ENCODE measurements at regions not wholly inside any gene's neighbourhood (a gene's known extent, or its start where the extent isn't known, plus 50 kb on each side); places are given as distances from the start of the nearest gene placed in this dataset.

DNA sequence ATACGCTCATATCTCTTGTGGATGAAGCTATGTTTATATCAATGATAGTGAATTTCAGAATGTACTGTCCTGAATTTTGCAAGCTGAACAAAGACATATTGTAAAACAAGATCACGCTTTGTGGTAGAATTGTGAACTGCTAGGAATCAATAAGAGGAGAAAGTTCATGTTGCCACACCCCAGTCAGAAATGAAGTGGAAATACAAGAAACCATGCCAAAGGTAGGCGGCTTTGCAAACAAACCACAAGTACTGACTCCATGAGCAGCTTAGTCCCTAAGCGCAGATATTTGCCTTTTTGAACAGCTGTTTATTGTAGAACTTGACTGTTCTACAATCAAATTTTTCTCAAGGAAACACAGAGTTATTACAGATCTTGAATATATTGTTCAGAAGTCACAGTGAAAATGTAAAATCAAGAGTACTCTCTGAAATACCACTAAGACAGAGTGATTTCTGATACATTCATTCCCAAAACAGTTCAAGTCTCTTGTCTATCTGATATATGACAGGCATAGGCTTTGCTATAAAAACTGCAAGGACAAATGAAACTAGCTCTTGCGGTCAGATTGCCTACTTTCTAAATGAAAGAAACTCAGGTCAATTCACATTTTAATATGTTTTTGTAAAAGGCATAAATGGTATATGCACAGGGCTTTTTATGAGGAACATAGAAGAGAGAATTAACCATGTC lies 120.9 kb upstream of the CDH19 start:
- ChIA-PET CTCF (no interaction called here), POLR2A (no interaction called here), RAD21 (ENCODE audit: low non-redundant PET in 1 of 2, low total read pairs in 2 of 2, uncharacterized antibody in 2 of 2, unreplicated experiment in 2 of 2) (no interaction called here)
- Histone ChIP-seq H3K9ac (ENCODE audit: low read length) (no peak overlapping the region), H3K4me3 (replicated peaks in 1 of 2; ENCODE audit: low read depth in 1 of 2, low read length in 2 of 2) (no peak overlapping the region), H3K4me1 (ENCODE audit: control insufficient read depth in 1 of 2, insufficient read depth in 2 of 2, low read length in 2 of 2) (no peaks in the 10 kb centered on the region), H3K27ac (ENCODE audit: low read depth, low read length) (no peak overlapping the region), H3K27me3 (ENCODE audit: insufficient read depth, low read length) (no peaks in the 10 kb centered on the region), H3K4me2 (ENCODE audit: low read length) (no peak overlapping the region), H2AFZ (ENCODE audit: low read depth, low read length, poor library complexity, severe bottlenecking) (no peak overlapping the region), H3K9me3 (ENCODE audit: control insufficient read depth in 1 of 2, insufficient read depth in 1 of 2, low read depth in 1 of 2, low read length in 2 of 2) (peaks cover 16 to 29% of the 10 kb centered on the region in 2 experiments; a peak in 2 of 4 replicates), H3K9me2 (ENCODE audit: insufficient read depth) (no peaks in the 10 kb centered on the region), H3K36me3 (ENCODE audit: control insufficient read depth in 1 of 2, insufficient read depth in 2 of 2, low read length in 2 of 2) (no peaks in the 10 kb centered on the region), H3K79me2 (ENCODE audit: insufficient read depth, low read length) (no peaks in the 10 kb centered on the region), H4K20me1 (ENCODE audit: insufficient read depth) (no peaks in the 10 kb centered on the region)
- intact Hi-C loops (cut with micrococcal nuclease), result no loop called here
- TF ChIP-seq POLR2A (IDR thresholded peaks at IDR 0.05; ENCODE audit: borderline replicate concordance, extremely low read depth, insufficient read depth, insufficient read length) (no peak), ELF1 (IDR thresholded peaks at IDR 0.05; ENCODE audit: borderline replicate concordance, low read depth) (no peak), SRF (IDR thresholded peaks at IDR 0.05; ENCODE audit: low read depth) (no peak), FOSL1 (IDR thresholded peaks at IDR 0.05; ENCODE audit: low read depth) (no peak), EGR1 (IDR thresholded peaks at IDR 0.05; ENCODE audit: low read depth) (no peak), EZH2 (IDR thresholded peaks at IDR 0.05) (no peak), CTCF (IDR thresholded peaks at IDR 0.05 in 2 of 3, conservative IDR thresholded peaks at IDR 0.05 in 1 of 3; ENCODE audit: borderline replicate concordance in 1 of 3, insufficient read depth in 1 of 3, low read depth in 2 of 3, low read length in 2 of 3) (no peak), YY1 (IDR thresholded peaks at IDR 0.05; ENCODE audit: extremely low read depth, insufficient replicate concordance, low read depth, low read length) (no peak), SIN3A (IDR thresholded peaks at IDR 0.05; ENCODE audit: low read depth) (no peak), RAD21 (IDR thresholded peaks at IDR 0.05; ENCODE audit: low read depth) (no peak), CEBPB (IDR thresholded peaks at IDR 0.05; ENCODE audit: low read depth) (no peak), ZFX (IDR thresholded peaks at IDR 0.05) (no peak), ZNF274 (IDR thresholded peaks at IDR 0.05; ENCODE audit: low read depth, low read length) (no peak), SP1 (IDR thresholded peaks at IDR 0.05; ENCODE audit: low read depth) (no peak), CBX3 (IDR thresholded peaks at IDR 0.05; ENCODE audit: low read depth) (no peak), ZBTB33 (IDR thresholded peaks at IDR 0.05; ENCODE audit: extremely low read depth, insufficient replicate concordance, low read length) (no peak), EZH2phosphoT487 (IDR thresholded peaks at IDR 0.05; ENCODE audit: borderline replicate concordance) (no peak)
- TF ChIP-seq, protein P1, sequence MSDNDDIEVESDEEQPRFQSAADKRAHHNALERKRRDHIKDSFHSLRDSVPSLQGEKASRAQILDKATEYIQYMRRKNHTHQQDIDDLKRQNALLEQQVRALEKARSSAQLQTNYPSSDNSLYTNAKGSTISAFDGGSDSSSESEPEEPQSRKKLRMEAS (IDR thresholded peaks at IDR 0.05), result no peak
- TF ChIP-seq, protein P2, sequence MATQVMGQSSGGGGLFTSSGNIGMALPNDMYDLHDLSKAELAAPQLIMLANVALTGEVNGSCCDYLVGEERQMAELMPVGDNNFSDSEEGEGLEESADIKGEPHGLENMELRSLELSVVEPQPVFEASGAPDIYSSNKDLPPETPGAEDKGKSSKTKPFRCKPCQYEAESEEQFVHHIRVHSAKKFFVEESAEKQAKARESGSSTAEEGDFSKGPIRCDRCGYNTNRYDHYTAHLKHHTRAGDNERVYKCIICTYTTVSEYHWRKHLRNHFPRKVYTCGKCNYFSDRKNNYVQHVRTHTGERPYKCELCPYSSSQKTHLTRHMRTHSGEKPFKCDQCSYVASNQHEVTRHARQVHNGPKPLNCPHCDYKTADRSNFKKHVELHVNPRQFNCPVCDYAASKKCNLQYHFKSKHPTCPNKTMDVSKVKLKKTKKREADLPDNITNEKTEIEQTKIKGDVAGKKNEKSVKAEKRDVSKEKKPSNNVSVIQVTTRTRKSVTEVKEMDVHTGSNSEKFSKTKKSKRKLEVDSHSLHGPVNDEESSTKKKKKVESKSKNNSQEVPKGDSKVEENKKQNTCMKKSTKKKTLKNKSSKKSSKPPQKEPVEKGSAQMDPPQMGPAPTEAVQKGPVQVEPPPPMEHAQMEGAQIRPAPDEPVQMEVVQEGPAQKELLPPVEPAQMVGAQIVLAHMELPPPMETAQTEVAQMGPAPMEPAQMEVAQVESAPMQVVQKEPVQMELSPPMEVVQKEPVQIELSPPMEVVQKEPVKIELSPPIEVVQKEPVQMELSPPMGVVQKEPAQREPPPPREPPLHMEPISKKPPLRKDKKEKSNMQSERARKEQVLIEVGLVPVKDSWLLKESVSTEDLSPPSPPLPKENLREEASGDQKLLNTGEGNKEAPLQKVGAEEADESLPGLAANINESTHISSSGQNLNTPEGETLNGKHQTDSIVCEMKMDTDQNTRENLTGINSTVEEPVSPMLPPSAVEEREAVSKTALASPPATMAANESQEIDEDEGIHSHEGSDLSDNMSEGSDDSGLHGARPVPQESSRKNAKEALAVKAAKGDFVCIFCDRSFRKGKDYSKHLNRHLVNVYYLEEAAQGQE (IDR thresholded peaks at IDR 0.05; ENCODE audit: low read depth), result no peak
- TF ChIP-seq, protein P3, sequence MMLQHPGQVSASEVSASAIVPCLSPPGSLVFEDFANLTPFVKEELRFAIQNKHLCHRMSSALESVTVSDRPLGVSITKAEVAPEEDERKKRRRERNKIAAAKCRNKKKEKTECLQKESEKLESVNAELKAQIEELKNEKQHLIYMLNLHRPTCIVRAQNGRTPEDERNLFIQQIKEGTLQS (IDR thresholded peaks at IDR 0.05), result no peak
- no TSS peak for BruUV-seq (replicated peaks)
- DNase-seq (ENCODE audit: low read depth, low spot score) (no peak), ATAC-seq (no peak)

All from HCT116 (cell line).